HEK293 (cell line): ENCODE measurements at regions not wholly inside any gene's neighbourhood (a gene's known extent, or its start where the extent isn't known, plus 50 kb on each side); places are given as distances from the start of the nearest gene placed in this dataset.

ENCODE experiments used
- CTCF ChIA-PET: fragments of 350-600 bp; formaldehyde crosslinking; extraction: SDS; loops from one replicate; lab custom pipeline; 2021; ENCODE audit warnings: antibody characterized with exemption; lab: Yijun Ruan, JAX
- POLR2A ChIA-PET: fragments of 300-600 bp; formaldehyde crosslinking; extraction: SDS; loops from one replicate; lab custom pipeline; 2020; ENCODE audit warnings: antibody characterized with exemption, inconsistent platforms; lab: Yijun Ruan, JAX
- H3K27ac ChIP-seq: fragments of 200-500 bp; sonication (Bioruptor generic); 2 replicates; pipeline ENCODE4 v1.5.1; 2014; ENCODE audit warnings: low read depth, low read length, control low read depth, inconsistent platforms; ENCODE audit errors: extremely low read depth
- H3K36me3 ChIP-seq, 2 experiments: fragments of 200-500 bp in 1 of 2; sonication (Bioruptor generic) in 1 of 2; 1 replicate in 1 of 2; 2 replicates in 1 of 2; pipeline ENCODE4 v1.5.1; 2014 to 2017; ENCODE audit warnings: inconsistent platforms in 2 of 2, low read length in 2 of 2; ENCODE audit not compliant: control insufficient read depth in 2 of 2, insufficient read depth in 1 of 2
- H3K4me1 ChIP-seq: fragments of 200-500 bp; sonication (Bioruptor generic); 2 replicates; pipeline ENCODE4 v1.5.1; 2014; ENCODE audit warnings: mild to moderate bottlenecking, low read length, inconsistent platforms; ENCODE audit not compliant: control insufficient read depth, insufficient read depth
- H3K4me3 ChIP-seq: 2 replicates; pipeline ENCODE4 v1.5.1; 2011; ENCODE audit warnings: low read depth, mild to moderate bottlenecking, control low read depth, low read length, moderate library complexity
- H3K9me3 ChIP-seq: fragments of 200-500 bp; sonication (Bioruptor generic); 2 replicates; pipeline ENCODE4 v1.5.1; 2014; ENCODE audit warnings: low read depth, low read length, inconsistent platforms; ENCODE audit not compliant: control insufficient read depth, insufficient read depth
- GLIS2 ChIP-seq: fragments of 450-650 bp; formaldehyde crosslinking; IDR thresholded peaks from 2 replicates; pipeline ENCODE4 v1.5.1; 2016; ENCODE audit warnings: missing biosample characterization, missing genetic modification characterization
- RBAK ChIP-seq: fragments of 450-650 bp; formaldehyde crosslinking; IDR thresholded peaks from 2 replicates; pipeline ENCODE4 v1.5.1; 2016; ENCODE audit warnings: missing biosample characterization, missing genetic modification characterization
- SCRT1 ChIP-seq: fragments of 450-650 bp; formaldehyde crosslinking; IDR thresholded peaks from 2 replicates; pipeline ENCODE4 v1.5.1; 2016; ENCODE audit warnings: missing biosample characterization, missing genetic modification characterization, borderline replicate concordance
- SP3 ChIP-seq: fragments of 450-650 bp; formaldehyde crosslinking; IDR thresholded peaks from 2 replicates; pipeline ENCODE4 v1.5.1; 2016; ENCODE audit warnings: missing biosample characterization, missing genetic modification characterization
- YY1 ChIP-seq: fragments of 450-650 bp; formaldehyde crosslinking; IDR thresholded peaks from 2 replicates; pipeline ENCODE4 v1.5.1; 2018; ENCODE audit warnings: missing biosample characterization, missing genetic modification characterization
- ZBTB1 ChIP-seq: fragments of 450-650 bp; formaldehyde crosslinking; IDR thresholded peaks from 2 replicates; pipeline ENCODE4 v1.5.1; 2016; ENCODE audit warnings: missing biosample characterization, missing genetic modification characterization
- ZBTB7A ChIP-seq: fragments of 450-650 bp; formaldehyde crosslinking; IDR thresholded peaks from 2 replicates; pipeline ENCODE4 v1.5.1; 2016; ENCODE audit warnings: low read depth, missing biosample characterization, missing genetic modification characterization
- ZIC2 ChIP-seq: fragments of 450-650 bp; formaldehyde crosslinking; IDR thresholded peaks from 2 replicates; pipeline ENCODE4 v1.5.1; 2016; ENCODE audit warnings: missing biosample characterization, missing genetic modification characterization
- ZNF132 ChIP-seq: fragments of 450-650 bp; formaldehyde crosslinking; IDR thresholded peaks from 2 replicates; pipeline ENCODE4 v1.5.1; 2017; ENCODE audit warnings: missing biosample characterization, missing genetic modification characterization, borderline replicate concordance
- ZNF169 ChIP-seq: fragments of 450-650 bp; formaldehyde crosslinking; IDR thresholded peaks from 2 replicates; pipeline ENCODE4 v1.5.1; 2016; ENCODE audit warnings: missing biosample characterization, missing genetic modification characterization
- ZNF175 ChIP-seq: fragments of 450-650 bp; formaldehyde crosslinking; IDR thresholded peaks from 2 replicates; pipeline ENCODE4 v1.5.1; 2016; ENCODE audit warnings: missing biosample characterization, missing genetic modification characterization
- ZNF184 ChIP-seq: fragments of 450-650 bp; IDR thresholded peaks from 2 replicates; pipeline ENCODE4 v1.5.1; 2018; ENCODE audit warnings: missing biosample characterization, mild to moderate bottlenecking, missing genetic modification characterization
- ZNF302 ChIP-seq: fragments of 450-650 bp; formaldehyde crosslinking; IDR thresholded peaks from 2 replicates; pipeline ENCODE4 v1.5.1; 2016; ENCODE audit warnings: missing biosample characterization, missing genetic modification characterization, low read depth
- ZNF391 ChIP-seq: fragments of 450-650 bp; formaldehyde crosslinking; IDR thresholded peaks from 2 replicates; pipeline ENCODE4 v1.5.1; 2016; ENCODE audit warnings: low read depth, missing biosample characterization, missing genetic modification characterization, borderline replicate concordance
- ZNF423 ChIP-seq: fragments of 450-650 bp; formaldehyde crosslinking; IDR thresholded peaks from 2 replicates; pipeline ENCODE4 v1.5.1; 2016; ENCODE audit warnings: missing biosample characterization, missing genetic modification characterization
- ZNF510 ChIP-seq: fragments of 450-650 bp; formaldehyde crosslinking; IDR thresholded peaks from 2 replicates; pipeline ENCODE4 v1.5.1; 2018; ENCODE audit warnings: mild to moderate bottlenecking, missing genetic modification characterization, missing biosample characterization; ENCODE audit not compliant: insufficient replicate concordance
- TF ChIP-seq, protein P1 (sequence below): fragments of 450-650 bp; formaldehyde crosslinking; IDR thresholded peaks from 2 replicates; pipeline ENCODE4 v1.5.1; 2017; ENCODE audit warnings: missing biosample characterization, missing genetic modification characterization
- TF ChIP-seq, protein P2 (sequence below): fragments of 450-650 bp; formaldehyde crosslinking; IDR thresholded peaks from 2 replicates; pipeline ENCODE4; 2016; ENCODE audit warnings: missing biosample characterization, missing genetic modification characterization
- TF ChIP-seq, protein P3 (sequence below): fragments of 450-650 bp; formaldehyde crosslinking; IDR thresholded peaks from 2 replicates; pipeline ENCODE4 v1.5.1; 2016; ENCODE audit warnings: missing biosample characterization, missing genetic modification characterization, borderline replicate concordance
- TF ChIP-seq, protein P4 (sequence below): fragments of 450-650 bp; formaldehyde crosslinking; IDR thresholded peaks from 2 replicates; pipeline ENCODE4 v1.5.1; 2016; ENCODE audit warnings: missing biosample characterization, missing genetic modification characterization

DNA sequence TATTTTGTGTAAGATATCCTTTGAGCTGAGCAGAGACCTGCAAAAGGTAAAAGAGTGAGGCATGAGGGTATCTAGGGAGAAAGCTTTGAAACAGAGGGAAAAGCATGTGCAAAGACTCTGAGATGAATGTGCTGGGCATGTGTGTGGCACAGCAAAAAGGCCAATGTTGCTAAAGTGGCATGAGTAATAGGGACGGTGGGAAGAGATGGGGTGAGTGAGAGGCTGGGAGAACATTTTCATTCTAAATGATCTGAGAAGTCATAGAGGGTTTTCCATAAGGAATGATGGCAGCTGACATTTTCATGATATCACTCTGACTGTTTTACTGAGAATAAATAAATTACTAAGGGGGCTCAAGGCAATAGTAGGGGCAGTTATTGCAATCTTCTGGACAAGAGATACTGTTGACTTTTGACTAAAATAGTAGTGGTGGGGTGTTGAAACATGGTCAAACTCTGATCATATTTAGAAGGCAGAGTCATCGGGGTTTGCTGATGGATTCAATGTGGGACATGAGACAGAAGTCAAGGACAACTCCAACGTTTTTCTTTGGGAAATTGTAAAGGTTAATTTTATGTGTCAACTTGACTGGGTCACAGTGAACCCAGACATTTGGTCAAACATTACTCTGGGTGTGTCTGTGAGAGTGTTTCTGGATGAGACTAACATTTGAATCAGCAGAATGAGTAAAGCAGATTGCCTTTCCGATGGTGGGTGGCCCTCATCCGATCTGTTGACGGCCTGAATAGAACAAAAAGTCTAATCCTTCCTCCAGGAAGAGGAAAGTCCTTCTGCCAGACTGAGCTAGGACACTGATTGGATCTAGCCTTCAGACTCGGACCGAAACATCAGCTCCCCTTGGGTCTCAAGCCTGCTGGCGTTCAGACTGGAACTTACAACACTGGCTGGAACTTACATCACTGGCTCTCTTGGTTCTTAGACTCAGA, 193.9 kb upstream of the PLXNC1 start:
- CTCF ChIA-PET: no interaction called here
- Histone ChIP-seq H3K4me1 (no peaks in the 10 kb centered on the region), H3K27ac (no peak overlapping the region), H3K36me3 (no peaks in the 10 kb centered on the region), H3K4me3 (no peak overlapping the region), H3K9me3 (no peaks in the 10 kb centered on the region)
- POLR2A ChIA-PET: no interaction called here
- no peak for TF ChIP-seq SP3 (tag by site-specific recombination)
- TF ChIP-seq, protein P1, sequence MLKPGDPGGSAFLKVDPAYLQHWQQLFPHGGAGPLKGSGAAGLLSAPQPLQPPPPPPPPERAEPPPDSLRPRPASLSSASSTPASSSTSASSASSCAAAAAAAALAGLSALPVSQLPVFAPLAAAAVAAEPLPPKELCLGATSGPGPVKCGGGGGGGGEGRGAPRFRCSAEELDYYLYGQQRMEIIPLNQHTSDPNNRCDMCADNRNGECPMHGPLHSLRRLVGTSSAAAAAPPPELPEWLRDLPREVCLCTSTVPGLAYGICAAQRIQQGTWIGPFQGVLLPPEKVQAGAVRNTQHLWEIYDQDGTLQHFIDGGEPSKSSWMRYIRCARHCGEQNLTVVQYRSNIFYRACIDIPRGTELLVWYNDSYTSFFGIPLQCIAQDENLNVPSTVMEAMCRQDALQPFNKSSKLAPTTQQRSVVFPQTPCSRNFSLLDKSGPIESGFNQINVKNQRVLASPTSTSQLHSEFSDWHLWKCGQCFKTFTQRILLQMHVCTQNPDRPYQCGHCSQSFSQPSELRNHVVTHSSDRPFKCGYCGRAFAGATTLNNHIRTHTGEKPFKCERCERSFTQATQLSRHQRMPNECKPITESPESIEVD: no peak
- TF ChIP-seq, all 188 proteins: peak for 0

DNA sequence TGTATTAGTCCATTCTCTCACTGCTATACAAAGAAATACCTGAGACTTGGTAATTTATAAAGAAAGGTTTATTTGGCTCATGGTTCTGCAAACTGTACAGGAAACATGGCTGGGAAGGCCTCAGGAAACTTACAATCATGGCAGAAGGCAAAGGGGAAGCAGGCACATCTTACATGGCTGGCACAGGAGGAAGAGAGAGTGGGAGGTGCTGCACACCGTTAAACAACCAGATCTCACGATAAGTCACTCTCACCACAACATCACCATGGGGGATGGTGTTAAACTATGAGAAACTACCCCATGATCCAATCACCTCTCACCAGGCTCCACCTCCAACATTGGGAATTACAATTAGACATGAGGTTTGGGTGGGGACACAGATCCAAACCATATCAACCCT, 191.8 kb upstream of the PLXNC1 start:
- no peaks in the 10 kb centered on the region for H3K4me1 ChIP-seq
- no peak overlapping the region for H3K4me3 ChIP-seq
- CTCF ChIA-PET: no interaction called here
- POLR2A ChIA-PET: no interaction called here
- no peak overlapping the region for H3K27ac ChIP-seq
- H3K36me3 ChIP-seq: no peaks in the 10 kb centered on the region
- H3K9me3 ChIP-seq: no peaks in the 10 kb centered on the region
- no peak for TF ChIP-seq ZNF391 (tag by site-specific recombination)
- no peak for TF ChIP-seq ZNF175
- TF ChIP-seq, protein P2, sequence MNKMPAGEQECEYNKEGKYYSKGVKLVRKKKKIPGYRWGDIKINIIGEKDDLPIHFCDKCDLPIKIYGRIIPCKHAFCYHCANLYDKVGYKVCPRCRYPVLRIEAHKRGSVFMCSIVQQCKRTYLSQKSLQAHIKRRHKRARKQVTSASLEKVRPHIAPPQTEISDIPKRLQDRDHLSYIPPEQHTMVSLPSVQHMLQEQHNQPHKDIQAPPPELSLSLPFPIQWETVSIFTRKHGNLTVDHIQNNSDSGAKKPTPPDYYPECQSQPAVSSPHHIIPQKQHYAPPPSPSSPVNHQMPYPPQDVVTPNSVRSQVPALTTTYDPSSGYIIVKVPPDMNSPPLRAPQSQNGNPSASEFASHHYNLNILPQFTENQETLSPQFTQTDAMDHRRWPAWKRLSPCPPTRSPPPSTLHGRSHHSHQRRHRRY (tag by site-specific recombination): no peak
- no peak for TF ChIP-seq ZNF423
- TF ChIP-seq, all 188 proteins: peak for 0

DNA sequence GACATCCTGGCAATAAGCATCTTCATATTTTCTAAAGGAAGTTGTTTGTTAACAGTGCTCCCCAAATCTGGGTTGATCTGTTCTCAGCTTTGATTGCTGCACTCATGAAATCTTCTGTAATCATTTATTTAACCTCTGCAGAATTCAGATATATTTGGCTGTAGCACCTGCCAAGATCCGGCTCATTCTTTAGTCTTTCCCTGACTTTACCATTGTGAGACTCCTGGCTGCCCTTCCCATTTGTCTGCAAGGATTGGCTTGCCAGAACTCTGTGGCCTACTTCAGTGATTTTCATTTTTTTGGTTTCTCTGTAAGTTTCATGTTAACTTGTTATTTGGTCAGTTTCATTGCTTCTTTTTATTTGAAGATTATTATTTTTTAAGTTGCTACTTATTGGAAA, 191.2 kb upstream of the PLXNC1 start:
- Histone ChIP-seq H3K9me3 (no peaks in the 10 kb centered on the region), H3K4me1 (no peaks in the 10 kb centered on the region), H3K4me3 (no peak overlapping the region), H3K36me3 (no peaks in the 10 kb centered on the region), H3K27ac (no peak overlapping the region)
- ChIA-PET POLR2A (no interaction called here), CTCF (no interaction called here)
- TF ChIP-seq, protein P3, sequence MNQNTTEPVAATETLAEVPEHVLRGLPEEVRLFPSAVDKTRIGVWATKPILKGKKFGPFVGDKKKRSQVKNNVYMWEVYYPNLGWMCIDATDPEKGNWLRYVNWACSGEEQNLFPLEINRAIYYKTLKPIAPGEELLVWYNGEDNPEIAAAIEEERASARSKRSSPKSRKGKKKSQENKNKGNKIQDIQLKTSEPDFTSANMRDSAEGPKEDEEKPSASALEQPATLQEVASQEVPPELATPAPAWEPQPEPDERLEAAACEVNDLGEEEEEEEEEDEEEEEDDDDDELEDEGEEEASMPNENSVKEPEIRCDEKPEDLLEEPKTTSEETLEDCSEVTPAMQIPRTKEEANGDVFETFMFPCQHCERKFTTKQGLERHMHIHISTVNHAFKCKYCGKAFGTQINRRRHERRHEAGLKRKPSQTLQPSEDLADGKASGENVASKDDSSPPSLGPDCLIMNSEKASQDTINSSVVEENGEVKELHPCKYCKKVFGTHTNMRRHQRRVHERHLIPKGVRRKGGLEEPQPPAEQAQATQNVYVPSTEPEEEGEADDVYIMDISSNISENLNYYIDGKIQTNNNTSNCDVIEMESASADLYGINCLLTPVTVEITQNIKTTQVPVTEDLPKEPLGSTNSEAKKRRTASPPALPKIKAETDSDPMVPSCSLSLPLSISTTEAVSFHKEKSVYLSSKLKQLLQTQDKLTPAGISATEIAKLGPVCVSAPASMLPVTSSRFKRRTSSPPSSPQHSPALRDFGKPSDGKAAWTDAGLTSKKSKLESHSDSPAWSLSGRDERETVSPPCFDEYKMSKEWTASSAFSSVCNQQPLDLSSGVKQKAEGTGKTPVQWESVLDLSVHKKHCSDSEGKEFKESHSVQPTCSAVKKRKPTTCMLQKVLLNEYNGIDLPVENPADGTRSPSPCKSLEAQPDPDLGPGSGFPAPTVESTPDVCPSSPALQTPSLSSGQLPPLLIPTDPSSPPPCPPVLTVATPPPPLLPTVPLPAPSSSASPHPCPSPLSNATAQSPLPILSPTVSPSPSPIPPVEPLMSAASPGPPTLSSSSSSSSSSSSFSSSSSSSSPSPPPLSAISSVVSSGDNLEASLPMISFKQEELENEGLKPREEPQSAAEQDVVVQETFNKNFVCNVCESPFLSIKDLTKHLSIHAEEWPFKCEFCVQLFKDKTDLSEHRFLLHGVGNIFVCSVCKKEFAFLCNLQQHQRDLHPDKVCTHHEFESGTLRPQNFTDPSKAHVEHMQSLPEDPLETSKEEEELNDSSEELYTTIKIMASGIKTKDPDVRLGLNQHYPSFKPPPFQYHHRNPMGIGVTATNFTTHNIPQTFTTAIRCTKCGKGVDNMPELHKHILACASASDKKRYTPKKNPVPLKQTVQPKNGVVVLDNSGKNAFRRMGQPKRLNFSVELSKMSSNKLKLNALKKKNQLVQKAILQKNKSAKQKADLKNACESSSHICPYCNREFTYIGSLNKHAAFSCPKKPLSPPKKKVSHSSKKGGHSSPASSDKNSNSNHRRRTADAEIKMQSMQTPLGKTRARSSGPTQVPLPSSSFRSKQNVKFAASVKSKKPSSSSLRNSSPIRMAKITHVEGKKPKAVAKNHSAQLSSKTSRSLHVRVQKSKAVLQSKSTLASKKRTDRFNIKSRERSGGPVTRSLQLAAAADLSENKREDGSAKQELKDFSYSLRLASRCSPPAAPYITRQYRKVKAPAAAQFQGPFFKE (tag by site-specific recombination): no peak
- TF ChIP-seq ZNF184 (no peak), SCRT1 (no peak), YY1 (tag by site-specific recombination) (no peak), RBAK (tag by site-specific recombination) (no peak), ZIC2 (no peak), ZNF302 (tag by site-specific recombination) (no peak), ZNF510 (tag by site-specific recombination) (no peak), ZBTB1 (tag by site-specific recombination) (no peak), ZBTB7A (tag by site-specific recombination) (no peak), ZNF132 (tag by site-specific recombination) (no peak), ZNF169 (tag by site-specific recombination) (no peak), GLIS2 (tag by site-specific recombination) (no peak)
- TF ChIP-seq, protein P4, sequence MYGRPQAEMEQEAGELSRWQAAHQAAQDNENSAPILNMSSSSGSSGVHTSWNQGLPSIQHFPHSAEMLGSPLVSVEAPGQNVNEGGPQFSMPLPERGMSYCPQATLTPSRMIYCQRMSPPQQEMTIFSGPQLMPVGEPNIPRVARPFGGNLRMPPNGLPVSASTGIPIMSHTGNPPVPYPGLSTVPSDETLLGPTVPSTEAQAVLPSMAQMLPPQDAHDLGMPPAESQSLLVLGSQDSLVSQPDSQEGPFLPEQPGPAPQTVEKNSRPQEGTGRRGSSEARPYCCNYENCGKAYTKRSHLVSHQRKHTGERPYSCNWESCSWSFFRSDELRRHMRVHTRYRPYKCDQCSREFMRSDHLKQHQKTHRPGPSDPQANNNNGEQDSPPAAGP: no peak
